ENCODE measurements at regions not wholly inside any gene's neighbourhood (a gene's known extent, or its start where the extent isn't known, plus 50 kb on each side); places are given as distances from the start of the nearest gene placed in this dataset.

GRCh38 chr2:173467751-173468150 lies 113.1 kb downstream of the CDCA7 start:
- no peaks in the 10 kb centered on the region for H4K20me1 ChIP-seq (ENCODE audit: insufficient read depth, low read length)
- H3K4me3 ChIP-seq (ENCODE audit: low read depth in 1 of 2, low read length in 2 of 2), result no peak overlapping the region
- no peaks in the 10 kb centered on the region for H3K79me2 ChIP-seq (ENCODE audit: insufficient read depth, low read length)
- no peak for DNase-seq
- no peaks in the 10 kb centered on the region for H3K36me3 ChIP-seq (ENCODE audit: insufficient read depth, low read length)
- H3K27ac ChIP-seq (ENCODE audit: low read length), result no peak overlapping the region
- no peak overlapping the region for H3K4me2 ChIP-seq (ENCODE audit: insufficient read depth, low read length)
- no peak overlapping the region for H2AFZ ChIP-seq (ENCODE audit: low read depth, low read length)
- peaks cover 4% of the 10 kb centered on the region for H3K27me3 ChIP-seq (ENCODE audit: insufficient read depth, low read length, poor library complexity)
- TF ChIP-seq CTCF (IDR thresholded peaks at IDR 0.05; ENCODE audit: borderline replicate concordance, extremely low read depth, low read length, poor library complexity, severe bottlenecking) (no peak), EZH2 (IDR thresholded peaks at IDR 0.05; ENCODE audit: borderline replicate concordance, low read depth, low read length, severe bottlenecking) (no peak)
- H3K9ac ChIP-seq (ENCODE audit: low read depth, low read length), result no peak overlapping the region
- ATAC-seq (ENCODE audit: insufficient read depth, low read depth), result no peak
- no peaks in the 10 kb centered on the region for H3K9me3 ChIP-seq (ENCODE audit: insufficient read depth, low read length, severe bottlenecking)
- H3K4me1 ChIP-seq (ENCODE audit: insufficient read depth, low read length), result no peaks in the 10 kb centered on the region

GRCh38 chr2:173468266-173468793 lies 113.7 kb downstream of the CDCA7 start:
- H3K4me2 ChIP-seq (ENCODE audit: insufficient read depth, low read length), result no peak overlapping the region
- H3K9ac ChIP-seq (ENCODE audit: low read depth, low read length), result no peak overlapping the region
- no peaks in the 10 kb centered on the region for H3K4me1 ChIP-seq (ENCODE audit: insufficient read depth, low read length)
- ATAC-seq (ENCODE audit: insufficient read depth, low read depth) (no peak), DNase-seq (no peak)
- no peak overlapping the region for H2AFZ ChIP-seq (ENCODE audit: low read depth, low read length)
- H3K9me3 ChIP-seq (ENCODE audit: insufficient read depth, low read length, severe bottlenecking), result no peaks in the 10 kb centered on the region
- H3K36me3 ChIP-seq (ENCODE audit: insufficient read depth, low read length), result no peaks in the 10 kb centered on the region
- H3K27me3 ChIP-seq (ENCODE audit: insufficient read depth, low read length, poor library complexity), result peaks cover 4% of the 10 kb centered on the region
- no peaks in the 10 kb centered on the region for H4K20me1 ChIP-seq (ENCODE audit: insufficient read depth, low read length)
- TF ChIP-seq EZH2 (IDR thresholded peaks at IDR 0.05; ENCODE audit: borderline replicate concordance, low read depth, low read length, severe bottlenecking) (no peak), CTCF (IDR thresholded peaks at IDR 0.05; ENCODE audit: borderline replicate concordance, extremely low read depth, low read length, poor library complexity, severe bottlenecking) (no peak)
- H3K79me2 ChIP-seq (ENCODE audit: insufficient read depth, low read length), result no peaks in the 10 kb centered on the region
- no peak overlapping the region for H3K27ac ChIP-seq (ENCODE audit: low read length)
- H3K4me3 ChIP-seq (ENCODE audit: low read depth in 1 of 2, low read length in 2 of 2), result no peak overlapping the region

GRCh38 chr2:173472112-173472511 lies 117.4 kb downstream of the CDCA7 start:
- Histone ChIP-seq H4K20me1 (ENCODE audit: insufficient read depth, low read length) (no peaks in the 10 kb centered on the region), H3K79me2 (ENCODE audit: insufficient read depth, low read length) (no peaks in the 10 kb centered on the region), H2AFZ (ENCODE audit: low read depth, low read length) (no peak overlapping the region), H3K4me1 (ENCODE audit: insufficient read depth, low read length) (no peaks in the 10 kb centered on the region), H3K4me3 (ENCODE audit: low read depth in 1 of 2, low read length in 2 of 2) (no peak overlapping the region), H3K9ac (ENCODE audit: low read depth, low read length) (no peak overlapping the region), H3K27ac (ENCODE audit: low read length) (no peak overlapping the region), H3K27me3 (ENCODE audit: insufficient read depth, low read length, poor library complexity) (no peaks in the 10 kb centered on the region), H3K9me3 (ENCODE audit: insufficient read depth, low read length, severe bottlenecking) (no peaks in the 10 kb centered on the region), H3K36me3 (ENCODE audit: insufficient read depth, low read length) (no peaks in the 10 kb centered on the region), H3K4me2 (ENCODE audit: insufficient read depth, low read length) (no peak overlapping the region)
- TF ChIP-seq EZH2 (IDR thresholded peaks at IDR 0.05; ENCODE audit: borderline replicate concordance, low read depth, low read length, severe bottlenecking) (no peak), CTCF (IDR thresholded peaks at IDR 0.05; ENCODE audit: borderline replicate concordance, extremely low read depth, low read length, poor library complexity, severe bottlenecking) (no peak)
- DNase-seq (no peak), ATAC-seq (ENCODE audit: insufficient read depth, low read depth) (no peak)

- H3K4me2 ChIP-seq (ENCODE audit: insufficient read depth, low read length), result no peak overlapping the region
Measured at GRCh38 chr2:173483137-173483536, 128.5 kb downstream of the CDCA7 start.

More at GRCh38 chr2:173483137-173483536, 128.5 kb downstream of the CDCA7 start:
- Histone ChIP-seq H3K9me3 (ENCODE audit: insufficient read depth, low read length, severe bottlenecking) (no peaks in the 10 kb centered on the region), H3K79me2 (ENCODE audit: insufficient read depth, low read length) (no peaks in the 10 kb centered on the region), H3K4me1 (ENCODE audit: insufficient read depth, low read length) (no peaks in the 10 kb centered on the region), H3K27ac (ENCODE audit: low read length) (no peak overlapping the region), H2AFZ (ENCODE audit: low read depth, low read length) (no peak overlapping the region), H3K9ac (ENCODE audit: low read depth, low read length) (no peak overlapping the region), H3K27me3 (ENCODE audit: insufficient read depth, low read length, poor library complexity) (peaks cover 3% of the 10 kb centered on the region), H4K20me1 (ENCODE audit: insufficient read depth, low read length) (no peaks in the 10 kb centered on the region), H3K4me3 (ENCODE audit: low read depth in 1 of 2, low read length in 2 of 2) (no peak overlapping the region), H3K36me3 (ENCODE audit: insufficient read depth, low read length) (no peaks in the 10 kb centered on the region)
- TF ChIP-seq EZH2 (IDR thresholded peaks at IDR 0.05; ENCODE audit: borderline replicate concordance, low read depth, low read length, severe bottlenecking) (no peak), CTCF (IDR thresholded peaks at IDR 0.05; ENCODE audit: borderline replicate concordance, extremely low read depth, low read length, poor library complexity, severe bottlenecking) (no peak)
- DNase-seq (no peak), ATAC-seq (ENCODE audit: insufficient read depth, low read depth) (no peak)

Measured in DND-41 (cell line).